ENCODE measurements at regions not wholly inside any gene's neighbourhood (a gene's known extent, or its start where the extent isn't known, plus 50 kb on each side); places are given as distances from the start of the nearest gene placed in this dataset.

DNA sequence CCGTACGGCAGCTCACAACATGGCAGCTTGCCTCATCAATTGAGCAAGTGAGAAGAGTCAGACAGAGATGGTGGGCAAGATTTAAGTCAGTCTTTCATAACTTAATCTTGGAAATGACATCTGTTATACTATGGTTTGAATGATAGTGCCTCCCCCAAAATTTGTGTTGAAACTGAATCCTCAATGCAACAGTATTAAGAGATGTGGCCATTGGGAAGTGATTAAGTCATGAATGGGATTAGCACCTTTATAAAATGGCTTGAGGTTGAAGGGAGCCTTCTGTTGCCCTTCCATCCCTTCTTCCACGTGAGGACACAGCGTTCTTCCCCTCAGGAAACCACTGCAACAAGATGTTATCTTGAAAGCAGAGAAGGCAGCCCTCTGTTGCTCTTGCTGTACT is 124.2 kb downstream of the C12orf75 start:
- intact Hi-C loops (cut with micrococcal nuclease) = no loop called here
- peaks cover 18% of the 10 kb centered on the region for H3K9me3 Mint-ChIP-seq (ENCODE audit: unreplicated experiment)
- no peak for DNase-seq (ENCODE audit: unreplicated experiment)
- TF ChIP-seq, protein P1, sequence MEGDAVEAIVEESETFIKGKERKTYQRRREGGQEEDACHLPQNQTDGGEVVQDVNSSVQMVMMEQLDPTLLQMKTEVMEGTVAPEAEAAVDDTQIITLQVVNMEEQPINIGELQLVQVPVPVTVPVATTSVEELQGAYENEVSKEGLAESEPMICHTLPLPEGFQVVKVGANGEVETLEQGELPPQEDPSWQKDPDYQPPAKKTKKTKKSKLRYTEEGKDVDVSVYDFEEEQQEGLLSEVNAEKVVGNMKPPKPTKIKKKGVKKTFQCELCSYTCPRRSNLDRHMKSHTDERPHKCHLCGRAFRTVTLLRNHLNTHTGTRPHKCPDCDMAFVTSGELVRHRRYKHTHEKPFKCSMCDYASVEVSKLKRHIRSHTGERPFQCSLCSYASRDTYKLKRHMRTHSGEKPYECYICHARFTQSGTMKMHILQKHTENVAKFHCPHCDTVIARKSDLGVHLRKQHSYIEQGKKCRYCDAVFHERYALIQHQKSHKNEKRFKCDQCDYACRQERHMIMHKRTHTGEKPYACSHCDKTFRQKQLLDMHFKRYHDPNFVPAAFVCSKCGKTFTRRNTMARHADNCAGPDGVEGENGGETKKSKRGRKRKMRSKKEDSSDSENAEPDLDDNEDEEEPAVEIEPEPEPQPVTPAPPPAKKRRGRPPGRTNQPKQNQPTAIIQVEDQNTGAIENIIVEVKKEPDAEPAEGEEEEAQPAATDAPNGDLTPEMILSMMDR (IDR thresholded peaks at IDR 0.05; ENCODE audit: unreplicated experiment) = no peak
- no peak overlapping the region for H3K4me3 Mint-ChIP-seq (ENCODE audit: unreplicated experiment)
- H3K27ac Mint-ChIP-seq (ENCODE audit: low read depth, unreplicated experiment) = no peak overlapping the region
- H3K36me3 Mint-ChIP-seq (ENCODE audit: insufficient read depth, unreplicated experiment) = no peaks in the 10 kb centered on the region
- H3K4me1 Mint-ChIP-seq (ENCODE audit: insufficient read depth, unreplicated experiment) = no peaks in the 10 kb centered on the region
- ChIA-PET CTCF (interaction anchor here (0.7 to 1.1 kb wide), 2 partner anchors 244 to 682 kb away, joined by 3 read pairs; no protein-coding TSS in a partner anchor), POLR2A (no interaction called here)
- no TSS peak for BruUV-seq (replicated peaks)
- no peaks in the 10 kb centered on the region for H3K27me3 Mint-ChIP-seq (ENCODE audit: insufficient read depth, unreplicated experiment)

DNA sequence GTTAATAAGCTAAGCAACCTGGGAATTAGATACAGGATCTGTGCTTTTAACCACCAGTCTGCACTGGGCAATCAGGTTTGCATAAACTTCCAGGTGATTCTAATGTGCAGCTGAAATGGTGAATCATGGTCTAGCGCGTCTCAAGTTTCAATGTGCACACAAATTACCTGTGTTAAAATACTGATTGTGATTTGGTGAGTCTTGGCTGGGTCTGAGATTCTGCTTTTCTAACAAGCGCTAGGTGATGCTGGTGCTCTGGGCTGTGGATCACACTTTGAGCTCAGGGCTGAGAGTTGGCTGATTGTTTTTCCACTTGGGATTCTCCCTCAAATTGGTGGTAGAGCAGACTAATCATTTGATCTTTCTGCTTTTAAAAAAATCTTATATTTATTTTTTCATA is 124.8 kb downstream of the C12orf75 start:
- H3K27me3 Mint-ChIP-seq (ENCODE audit: insufficient read depth, unreplicated experiment) = no peaks in the 10 kb centered on the region
- intact Hi-C loops (cut with micrococcal nuclease) = no loop called here
- BruUV-seq (replicated peaks) = no TSS peak
- ChIA-PET POLR2A (no interaction called here), CTCF (interaction anchor here (1.1 kb wide), 1 partner anchor 681 kb away, joined by 3 read pairs; no protein-coding TSS in a partner anchor)
- no peaks in the 10 kb centered on the region for H3K36me3 Mint-ChIP-seq (ENCODE audit: insufficient read depth, unreplicated experiment)
- no peak for DNase-seq (ENCODE audit: unreplicated experiment)
- peaks cover 18% of the 10 kb centered on the region for H3K9me3 Mint-ChIP-seq (ENCODE audit: unreplicated experiment)
- no peak overlapping the region for H3K4me3 Mint-ChIP-seq (ENCODE audit: unreplicated experiment)
- no peak overlapping the region for H3K27ac Mint-ChIP-seq (ENCODE audit: low read depth, unreplicated experiment)
- TF ChIP-seq, protein P1 (IDR thresholded peaks at IDR 0.05; ENCODE audit: unreplicated experiment) = no peak
- no peaks in the 10 kb centered on the region for H3K4me1 Mint-ChIP-seq (ENCODE audit: insufficient read depth, unreplicated experiment)

DNA sequence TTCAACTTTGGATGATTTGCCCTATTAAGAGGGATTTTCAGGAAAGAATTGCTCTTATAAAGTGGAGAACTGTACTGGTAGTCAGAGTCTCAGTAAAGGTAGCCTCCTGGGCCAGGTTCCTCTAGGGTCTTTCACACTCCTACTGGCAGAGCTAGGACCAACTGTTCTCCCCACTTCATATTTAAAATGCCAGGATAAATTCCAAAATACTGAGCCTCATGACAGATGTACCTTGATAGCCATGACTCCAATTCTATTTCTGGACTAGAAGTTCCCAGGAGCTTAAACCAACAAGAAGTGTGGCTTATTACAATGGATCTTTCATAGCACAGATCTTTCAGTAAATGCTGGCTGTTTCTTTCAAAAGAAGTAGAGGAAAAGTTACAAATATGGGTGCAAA is 126.5 kb downstream of the C12orf75 start:
- intact Hi-C loops (cut with micrococcal nuclease) = no loop called here
- POLR2A ChIA-PET = interaction anchor here (0.9 kb wide), 1 partner anchor 11 kb away, joined by 3 read pairs; no protein-coding TSS in a partner anchor

GRCh38 chr12:105459760-105460330 is 129.4 kb downstream of the C12orf75 start:
- Mint-ChIP-seq H3K4me3 (ENCODE audit: unreplicated experiment) (no peak overlapping the region), H3K36me3 (ENCODE audit: insufficient read depth, unreplicated experiment) (no peaks in the 10 kb centered on the region), H3K27me3 (ENCODE audit: insufficient read depth, unreplicated experiment) (no peaks in the 10 kb centered on the region), H3K27ac (ENCODE audit: low read depth, unreplicated experiment) (no peak overlapping the region), H3K4me1 (ENCODE audit: insufficient read depth, unreplicated experiment) (peaks cover 9% of the 10 kb centered on the region), H3K9me3 (ENCODE audit: unreplicated experiment) (peaks cover 18% of the 10 kb centered on the region)
- DNase-seq (ENCODE audit: unreplicated experiment) = no peak
- intact Hi-C loops (cut with micrococcal nuclease) = no loop called here
- CTCF ChIA-PET = no interaction called here
- POLR2A ChIA-PET = no interaction called here
- no TSS peak for BruUV-seq (replicated peaks)
- TF ChIP-seq, protein P1 (IDR thresholded peaks at IDR 0.05; ENCODE audit: unreplicated experiment) = no peak

More for the DNA sequence above, 126.5 kb downstream of the C12orf75 start:
- Mint-ChIP-seq H3K9me3 (ENCODE audit: unreplicated experiment) (peaks cover 18% of the 10 kb centered on the region), H3K4me3 (ENCODE audit: unreplicated experiment) (no peak overlapping the region), H3K36me3 (ENCODE audit: insufficient read depth, unreplicated experiment) (no peaks in the 10 kb centered on the region), H3K4me1 (ENCODE audit: insufficient read depth, unreplicated experiment) (peaks cover 1% of the 10 kb centered on the region), H3K27me3 (ENCODE audit: insufficient read depth, unreplicated experiment) (no peaks in the 10 kb centered on the region), H3K27ac (ENCODE audit: low read depth, unreplicated experiment) (no peak overlapping the region)
- CTCF ChIA-PET = interaction anchor here (1.0 kb wide), 1 partner anchor 9 kb away, joined by 3 read pairs; no protein-coding TSS in a partner anchor
- no TSS peak for BruUV-seq (replicated peaks)
- TF ChIP-seq, protein P1 (IDR thresholded peaks at IDR 0.05; ENCODE audit: unreplicated experiment) = no peak
- no peak for DNase-seq (ENCODE audit: unreplicated experiment)

Measured in MCF 10A (cell line).